Heart left ventricle (tissue), 16 donors: ENCODE measurements at regions not wholly inside any gene's neighbourhood (a gene's known extent, or its start where the extent isn't known, plus 50 kb on each side); places are given as distances from the start of the nearest gene placed in this dataset.
"Not testable (repeated sequence)": the region's sequence is repeated elsewhere in the genome, so short reads cannot be mapped to it uniquely, and the experiment has no call there.

Source experiments
- ATAC-seq, 4 donors: fragments of 200-7000 bp; cut with Tn5 transposase; one replicate each; pipeline ENCODE4 v1.9.1; 2020 to 2022; ENCODE audit warnings: moderate library complexity in 4 of 4, mild to moderate bottlenecking in 3 of 4, moderate number of reproducible peaks in 1 of 4
- DNase-seq, 5 donors: peaks; one replicate each; pipeline ENCODE4 v3.0.0-alpha.2; 2020
- H3K27ac ChIP-seq, 12 donors: fragments of 200-600 bp; sonication (generic) in 4 of 12; one replicate each; pipeline versions ENCODE4 v1.5.0 to v1.8.0; 2016 to 2022; ENCODE audit warnings: mild to moderate bottlenecking in 2 of 12
- H3K27me3 ChIP-seq, 9 donors: fragments of 200-600 bp; sonication (generic) in 2 of 9; one replicate each; pipeline versions ENCODE4 v1.5.1 to v1.8.0; 2016 to 2022; ENCODE audit warnings: mild to moderate bottlenecking in 3 of 9
- H3K36me3 ChIP-seq, 9 donors: fragments of 200-600 bp; sonication (generic) in 2 of 9; one replicate each; pipeline versions ENCODE4 v1.5.0 to v1.8.0; 2018 to 2022; ENCODE audit warnings: mild to moderate bottlenecking in 2 of 9
- H3K4me1 ChIP-seq, 12 donors: fragments of 200-600 bp; sonication (generic) in 4 of 12; one replicate each; pipeline versions ENCODE4 v1.5.0 to v1.8.0; 2016 to 2022; ENCODE audit warnings: mild to moderate bottlenecking in 3 of 12
- H3K4me3 ChIP-seq, 12 donors: fragments of 200-600 bp; sonication (generic) in 4 of 12; one replicate each; pipeline versions ENCODE4 v1.5.0 to v1.8.0; 2017 to 2022; ENCODE audit warnings: mild to moderate bottlenecking in 9 of 12, moderate library complexity in 4 of 12
- H3K9me3 ChIP-seq, 12 donors: fragments of 200-600 bp; sonication (generic) in 4 of 12; one replicate each; pipeline versions ENCODE4 v1.5.0 to v1.8.0; 2016 to 2022; ENCODE audit warnings: mild to moderate bottlenecking in 1 of 12
- POLR2A ChIP-seq, 2 donors: fragments of 450-650 bp; IDR thresholded peaks; one replicate each; pipeline ENCODE4 v1.6.1; 2017; ENCODE audit warnings: antibody characterized with exemption in 2 of 2, mild to moderate bottlenecking in 2 of 2, moderate library complexity in 2 of 2
- WGBS, 4 donors: extraction: QIAGEN DNeasy Blood & Tissue Kit in 2 of 4; methylation state at CpG; one replicate each; pipeline versions ENCODE4 v1.1.5 to v1.1.7; 2013 to 2018; 5-methylcytosine and 5-hydroxymethylcytosine counted together
- intact Hi-C, 10 donors: fragments of 100-400 bp; cut with DNase I; formaldehyde crosslinking; loops; one replicate each; pipeline versions ENCODE4 v1.11.1 to v1.14.2; 2022
- TF ChIP-seq, protein P1 (sequence below), 12 donors: fragments of 200-600 bp; sonication (generic) in 4 of 12; IDR thresholded peaks; one replicate each; pipeline versions ENCODE4 v1.5.0 to v1.8.0; 2018 to 2022; ENCODE audit warnings: antibody characterized with exemption in 12 of 12, mild to moderate bottlenecking in 5 of 12
- donor health status: ischemic (EF 13 %, LVEDD 7.1; RV severe dilation, severe dysfunction).
- donor health status: healthy with polysubstance abuse.
- donor health status: DM: no; HTN: yes; CAD: no.
- donor health status: DM: no; HTN: no; CAD: no.
- donor health status: ischemic (EF 25% LVEDD 6.9; RV normal size, moderate dysfunction).
- donor health status: ischemic (EF 25% LVEDD 5.7; RV mildly dilated, moderate dysfunction).
- donor health status: healthy.
- donor health status: DM: yes; HTN: yes; CAD: no.
- donor health status: ischemic (EF 35%, LVEDD 5.7; RV mildly dilated, moderate dysfunction).
- donor health status: nonischemic (EF 11% LVEDD 7.7; RV severe dilation, severe dysfunction).
- donor health status: DM: yes; HTN: yes; CAD: no.
- donor health status: PGD.
- donor health status: ischemic (EF 29% LVEDD 5.4; RV normal size, mild dysfunction).
- donor health status: nonischemic (EF 23%, LVEDD 6.1; RV moderate dilation, normal function).

DNA sequence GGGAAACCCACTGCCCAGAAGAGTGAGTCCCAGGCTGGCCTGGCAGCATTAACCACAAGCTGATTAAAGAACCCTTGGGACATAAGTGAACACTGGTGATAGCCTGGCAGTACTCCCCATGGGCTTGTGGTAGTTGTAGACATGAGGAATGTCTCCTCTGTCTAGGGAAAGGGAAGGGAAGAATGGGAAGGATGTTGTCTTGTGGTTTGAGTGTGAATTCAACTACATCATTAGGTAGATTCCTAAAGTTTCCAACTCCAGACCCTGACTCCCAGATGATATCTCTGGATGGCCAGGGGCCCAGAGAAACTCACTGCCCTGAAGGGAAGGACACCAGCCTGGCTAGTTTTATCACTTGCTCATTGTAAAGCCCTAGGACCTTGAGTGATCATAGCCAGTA lies 1012.4 kb upstream of the COX7C start:
- no peak for TF ChIP-seq POLR2A (IDR thresholded peaks at IDR 0.05)
- TF ChIP-seq, protein P1, sequence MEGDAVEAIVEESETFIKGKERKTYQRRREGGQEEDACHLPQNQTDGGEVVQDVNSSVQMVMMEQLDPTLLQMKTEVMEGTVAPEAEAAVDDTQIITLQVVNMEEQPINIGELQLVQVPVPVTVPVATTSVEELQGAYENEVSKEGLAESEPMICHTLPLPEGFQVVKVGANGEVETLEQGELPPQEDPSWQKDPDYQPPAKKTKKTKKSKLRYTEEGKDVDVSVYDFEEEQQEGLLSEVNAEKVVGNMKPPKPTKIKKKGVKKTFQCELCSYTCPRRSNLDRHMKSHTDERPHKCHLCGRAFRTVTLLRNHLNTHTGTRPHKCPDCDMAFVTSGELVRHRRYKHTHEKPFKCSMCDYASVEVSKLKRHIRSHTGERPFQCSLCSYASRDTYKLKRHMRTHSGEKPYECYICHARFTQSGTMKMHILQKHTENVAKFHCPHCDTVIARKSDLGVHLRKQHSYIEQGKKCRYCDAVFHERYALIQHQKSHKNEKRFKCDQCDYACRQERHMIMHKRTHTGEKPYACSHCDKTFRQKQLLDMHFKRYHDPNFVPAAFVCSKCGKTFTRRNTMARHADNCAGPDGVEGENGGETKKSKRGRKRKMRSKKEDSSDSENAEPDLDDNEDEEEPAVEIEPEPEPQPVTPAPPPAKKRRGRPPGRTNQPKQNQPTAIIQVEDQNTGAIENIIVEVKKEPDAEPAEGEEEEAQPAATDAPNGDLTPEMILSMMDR (IDR thresholded peaks at IDR 0.05), result no peak
- Histone ChIP-seq H3K36me3 (no peaks in the 10 kb centered on the region), H3K4me1 (no peaks in the 10 kb centered on the region), H3K27ac (no peak overlapping the region), H3K4me3 (no peak overlapping the region), H3K9me3 (peaks cover 0 to 5% (median 0%) of the 10 kb centered on the region in 12 donors), H3K27me3 (no peaks in the 10 kb centered on the region)
- intact Hi-C loops, result no loop called here
- ATAC-seq (no peak), DNase-seq (no peak)

DNA sequence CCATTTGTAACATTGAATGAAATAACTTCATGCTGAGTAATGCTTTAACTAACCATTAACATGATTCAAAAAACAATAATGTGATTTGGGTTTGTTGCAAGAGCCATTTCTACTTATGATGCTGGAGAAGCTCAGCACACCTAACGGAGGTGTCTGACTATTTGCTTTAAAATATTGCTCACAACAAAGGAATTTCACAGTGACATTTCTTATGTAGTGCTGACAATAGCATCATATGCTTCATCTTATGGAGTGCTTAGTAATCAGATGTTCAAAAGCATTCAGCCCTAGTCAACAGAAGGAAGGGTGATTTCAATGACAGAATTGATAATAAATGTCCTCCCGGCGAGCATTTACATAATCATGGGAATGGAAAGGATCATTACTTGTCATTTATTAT lies 1003.3 kb upstream of the COX7C start:
- H3K9me3 ChIP-seq, result peaks cover 0 to 3% (median 0%) of the 10 kb centered on the region in 12 donors
- intact Hi-C loops, result no loop called here
- no peak overlapping the region for H3K4me3 ChIP-seq
- WGBS, 4 donors, result 71 to 76% (median 73%) methylated on average over 3 of the region's 3 CpGs
- DNase-seq (no peak), ATAC-seq (no peak)
- H3K27ac ChIP-seq, result no peak overlapping the region
- no peaks in the 10 kb centered on the region for H3K4me1 ChIP-seq
- H3K27me3 ChIP-seq, result no peaks in the 10 kb centered on the region
- H3K36me3 ChIP-seq, result no peaks in the 10 kb centered on the region
- no peak for TF ChIP-seq POLR2A (IDR thresholded peaks at IDR 0.05)
- TF ChIP-seq, protein P1 (IDR thresholded peaks at IDR 0.05), result no peak

DNA sequence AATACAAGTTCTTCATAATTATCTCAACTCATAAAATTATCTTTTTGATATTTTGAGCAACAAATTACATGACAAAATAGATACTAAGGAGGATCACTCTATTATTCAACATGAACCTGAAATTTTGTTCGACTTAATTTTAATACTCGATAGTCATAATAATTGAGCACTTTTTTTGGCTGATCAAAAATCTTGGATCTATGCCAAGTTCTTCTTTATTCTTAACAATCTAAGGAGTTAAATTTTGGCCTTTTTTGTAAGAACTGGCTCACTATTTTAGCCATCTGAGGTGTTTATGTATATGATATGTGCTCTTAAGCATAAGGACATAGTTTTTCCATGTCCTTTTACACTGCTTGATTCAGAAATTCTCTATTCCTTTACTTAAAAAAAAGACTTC lies 996.1 kb upstream of the COX7C start:
- no peak for DNase-seq
- no peaks in the 10 kb centered on the region for H3K9me3 ChIP-seq
- no peaks in the 10 kb centered on the region for H3K4me1 ChIP-seq
- no peak for ATAC-seq
- WGBS, 4 donors, result 92 to 94% (median 93%) methylated on average over 2 of the region's 2 CpGs
- TF ChIP-seq POLR2A (IDR thresholded peaks at IDR 0.05), result no peak
- TF ChIP-seq, protein P1 (IDR thresholded peaks at IDR 0.05), result no peak
- no peaks in the 10 kb centered on the region for H3K36me3 ChIP-seq
- no peak overlapping the region for H3K27ac ChIP-seq
- intact Hi-C loops, result no loop called here
- no peak overlapping the region for H3K4me3 ChIP-seq
- no peaks in the 10 kb centered on the region for H3K27me3 ChIP-seq

DNA sequence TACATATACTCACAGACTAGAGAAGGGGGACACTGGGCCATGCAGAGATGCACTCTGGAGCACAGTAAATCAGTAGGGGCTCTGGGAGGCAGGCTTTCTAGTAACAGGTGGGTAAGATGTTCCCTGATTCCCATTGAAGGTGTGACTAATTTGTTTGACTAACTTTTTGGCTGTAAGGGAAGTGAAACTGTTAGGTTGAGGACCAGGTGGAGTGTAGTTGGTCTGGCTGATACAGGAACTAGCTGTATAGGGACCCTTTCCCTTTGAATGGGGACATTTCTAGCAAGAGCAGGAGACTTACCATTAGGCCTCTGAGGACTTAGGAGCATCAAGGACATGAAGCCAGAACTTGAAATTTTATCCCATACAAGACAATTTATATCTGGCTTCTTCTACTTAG lies 989.6 kb upstream of the COX7C start:
- Histone ChIP-seq H3K27me3 (no peaks in the 10 kb centered on the region), H3K4me1 (no peaks in the 10 kb centered on the region), H3K27ac (no peak overlapping the region), H3K36me3 (no peaks in the 10 kb centered on the region), H3K9me3 (no peaks in the 10 kb centered on the region), H3K4me3 (no peak overlapping the region)
- no peak for ATAC-seq
- intact Hi-C loops, result no loop called here
- TF ChIP-seq POLR2A (IDR thresholded peaks at IDR 0.05), result no peak
- TF ChIP-seq, protein P1 (IDR thresholded peaks at IDR 0.05), result no peak
- DNase-seq, result no peak

DNA sequence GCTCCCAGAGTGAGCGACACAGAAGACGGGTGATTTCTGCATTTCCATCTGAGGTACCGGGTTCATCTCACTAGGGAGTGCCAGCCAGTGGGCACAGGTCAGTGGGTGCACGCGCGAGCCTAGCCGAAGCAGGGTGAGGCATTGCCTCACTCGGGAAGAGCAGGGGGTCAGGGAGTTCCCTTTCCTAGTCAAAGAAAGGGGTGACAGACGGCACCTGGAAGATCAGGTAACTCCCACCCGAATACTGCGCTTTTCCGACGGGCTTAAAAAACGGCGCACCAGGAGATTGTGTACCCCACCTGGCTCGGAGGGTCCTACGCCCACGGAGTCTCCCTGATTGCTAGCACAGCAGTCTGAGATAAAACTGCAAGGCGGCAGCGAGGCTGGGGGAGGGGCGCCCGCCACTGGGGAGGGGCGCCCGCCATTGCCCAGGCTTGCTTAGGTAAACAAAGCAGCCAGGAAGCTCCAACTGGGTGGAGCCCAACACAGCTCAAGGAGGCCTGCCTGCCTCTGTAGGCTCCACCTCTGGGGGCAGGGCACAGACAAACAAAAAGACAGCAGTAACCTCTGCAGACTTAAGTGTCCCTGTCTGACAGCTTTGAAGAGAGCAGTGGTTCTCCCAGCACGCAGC lies 979.1 kb upstream of the COX7C start:
- H3K4me1 ChIP-seq, H3K9me3 ChIP-seq, H3K4me3 ChIP-seq, intact Hi-C loops, H3K36me3 ChIP-seq, H3K27ac ChIP-seq, ATAC-seq, DNase-seq, H3K27me3 ChIP-seq: not testable (repeated sequence)
- 77 to 92% (median 84%) methylated on average over 16 to 19 of the region's 25 CpGs for WGBS, 4 donors
